HG03064 (cell line): ENCODE measurements at regions not wholly inside any gene's neighbourhood (a gene's known extent, or its start where the extent isn't known, plus 50 kb on each side); places are given as distances from the start of the nearest gene placed in this dataset.
"Not testable (repeated sequence)": the region's sequence is repeated elsewhere in the genome, so short reads cannot be mapped to it uniquely, and the experiment has no call there.

Experiments used
- ATAC-seq: cut with Tn5 transposase; IDR thresholded peaks from one replicate; pipeline ENCODE4 v1.9.1; 2021; ENCODE audit warnings: low read depth; ENCODE audit not compliant: unreplicated experiment

GRCh38 chr4:30989508-30989907 is 269.3 kb downstream of the PCDH7 start:
- ATAC-seq = no peak

- no peak for ATAC-seq
These were observed 276.7 kb downstream of the PCDH7 start for GRCh38 chr4:30996841-30997240.

- ATAC-seq = no peak
These were observed 284.9 kb downstream of the PCDH7 start for GRCh38 chr4:31005037-31005436.

GRCh38 chr4:31007858-31008257 is 287.7 kb downstream of the PCDH7 start:
- ATAC-seq = no peak

GRCh38 chr4:31009926-31010325 is 289.8 kb downstream of the PCDH7 start:
- no peak for ATAC-seq

GRCh38 chr4:31015123-31015522 is 295.0 kb downstream of the PCDH7 start:
- no peak for ATAC-seq

GRCh38 chr4:31016322-31017061 is 296.3 kb downstream of the PCDH7 start:
- no peak for ATAC-seq

- ATAC-seq = no peak
These were observed 300.2 kb downstream of the PCDH7 start for GRCh38 chr4:31020363-31020762.

- ATAC-seq = no peak
These were observed 300.8 kb downstream of the PCDH7 start for GRCh38 chr4:31021008-31021407.

- no peak for ATAC-seq
These were observed 302.5 kb downstream of the PCDH7 start for GRCh38 chr4:31022702-31023101.

GRCh38 chr4:31023109-31023508 is 302.9 kb downstream of the PCDH7 start:
- ATAC-seq = no peak

GRCh38 chr4:31023742-31024141 is 303.6 kb downstream of the PCDH7 start:
- ATAC-seq = no peak

- not testable (repeated sequence) for ATAC-seq
These were observed 304.6 kb downstream of the PCDH7 start for GRCh38 chr4:31024781-31025180.

- no peak for ATAC-seq
These were observed 306.1 kb downstream of the PCDH7 start for GRCh38 chr4:31026256-31026655.

GRCh38 chr4:31034550-31034949 is 314.4 kb downstream of the PCDH7 start:
- no peak for ATAC-seq

- ATAC-seq = no peak
These were observed 315.6 kb downstream of the PCDH7 start for GRCh38 chr4:31035761-31036160.

- no peak for ATAC-seq
These were observed 317.5 kb downstream of the PCDH7 start for GRCh38 chr4:31037703-31038102.

- no peak for ATAC-seq
These were observed 319.2 kb downstream of the PCDH7 start for GRCh38 chr4:31039382-31039781.

- no peak for ATAC-seq
These were observed 319.9 kb downstream of the PCDH7 start for GRCh38 chr4:31040106-31040505.

- ATAC-seq = no peak
These were observed 321.2 kb downstream of the PCDH7 start for GRCh38 chr4:31041385-31041784.

- ATAC-seq = no peak
These were observed 321.7 kb downstream of the PCDH7 start for GRCh38 chr4:31041853-31042252.

- ATAC-seq = no peak
These were observed 323.4 kb downstream of the PCDH7 start for GRCh38 chr4:31043382-31044062.
